Astrocyte of the spinal cord (primary cell): ENCODE measurements at regions not wholly inside any gene's neighbourhood (a gene's known extent, or its start where the extent isn't known, plus 50 kb on each side); places are given as distances from the start of the nearest gene placed in this dataset.

Source experiments
- DNase-seq: peaks from one replicate; pipeline ENCODE4 v3.0.0; 2011; ENCODE audit warnings: low read depth, low spot score
- H3K4me3 ChIP-seq: 2 replicates; pipeline ENCODE4 v1.5.1; 2011; ENCODE audit warnings: low read depth, mild to moderate bottlenecking, low read length, moderate library complexity
- CTCF ChIP-seq: IDR thresholded peaks from 2 replicates; pipeline ENCODE4 v1.5.1; 2012; ENCODE audit warnings: low read depth, mild to moderate bottlenecking, low read length, inconsistent platforms
- in situ Hi-C: cut with HindIII; loops from 2 replicates; pipeline ENCODE4 v1.10.0; 2017; ENCODE audit warnings: low sequenced_read_pairs

- TF ChIP-seq CTCF: no peak
- in situ Hi-C loops: no loop called here
These were observed 218.1 kb upstream of the WWC1 start for GRCh38 chr5:168073311-168073710.

GRCh38 chr5:168073991-168074800 is 217.2 kb upstream of the WWC1 start:
- in situ Hi-C loops: no loop called here
- H3K4me3 ChIP-seq: no peak overlapping the region
- peak; percentile 41 for DNase-seq
- TF ChIP-seq CTCF: no peak

More at GRCh38 chr5:168073311-168073710, 218.1 kb upstream of the WWC1 start:
- no peak overlapping the region for H3K4me3 ChIP-seq
- no peak for DNase-seq

GRCh38 chr5:168075387-168075786 is 216.1 kb upstream of the WWC1 start:
- DNase-seq: no peak
- in situ Hi-C loops: no loop called here
- no peak overlapping the region for H3K4me3 ChIP-seq
- no peak for TF ChIP-seq CTCF

- peak; percentile 55 for TF ChIP-seq CTCF
- no peak overlapping the region for H3K4me3 ChIP-seq
- DNase-seq: peak; percentile 40
- in situ Hi-C loops: no loop called here
These were observed 214.9 kb upstream of the WWC1 start for GRCh38 chr5:168076561-168076991.

GRCh38 chr5:168085261-168086031 is 206.0 kb upstream of the WWC1 start:
- no peak for TF ChIP-seq CTCF
- in situ Hi-C loops: no loop called here
- H3K4me3 ChIP-seq: no peak overlapping the region
- no peak for DNase-seq

GRCh38 chr5:168086104-168086610 is 205.3 kb upstream of the WWC1 start:
- DNase-seq: no peak
- in situ Hi-C loops: no loop called here
- no peak for TF ChIP-seq CTCF
- no peak overlapping the region for H3K4me3 ChIP-seq
